SK-N-MC (cell line): ENCODE measurements at regions not wholly inside any gene's neighbourhood (a gene's known extent, or its start where the extent isn't known, plus 50 kb on each side); places are given as distances from the start of the nearest gene placed in this dataset.

ENCODE experiments used
- EZH2 ChIP-seq: fragments of 200-600 bp; sonication (generic); IDR thresholded peaks from one replicate; pipeline ENCODE4 v1.6.1; 2017; ENCODE audit warnings: antibody characterized with exemption
- FOXP2 ChIP-seq: optimal IDR thresholded peaks from 2 replicates; pipeline ENCODE3; 2011; ENCODE audit warnings: mild to moderate bottlenecking, moderate library complexity; ENCODE audit not compliant: insufficient read depth; ENCODE audit errors: extremely low read length, control extremely low read depth
- POLR2AphosphoS5 ChIP-seq: IDR thresholded peaks from 2 replicates; pipeline ENCODE4 v1.6.1; 2012; ENCODE audit warnings: mild to moderate bottlenecking, low read depth, low read length, borderline replicate concordance

DNA sequence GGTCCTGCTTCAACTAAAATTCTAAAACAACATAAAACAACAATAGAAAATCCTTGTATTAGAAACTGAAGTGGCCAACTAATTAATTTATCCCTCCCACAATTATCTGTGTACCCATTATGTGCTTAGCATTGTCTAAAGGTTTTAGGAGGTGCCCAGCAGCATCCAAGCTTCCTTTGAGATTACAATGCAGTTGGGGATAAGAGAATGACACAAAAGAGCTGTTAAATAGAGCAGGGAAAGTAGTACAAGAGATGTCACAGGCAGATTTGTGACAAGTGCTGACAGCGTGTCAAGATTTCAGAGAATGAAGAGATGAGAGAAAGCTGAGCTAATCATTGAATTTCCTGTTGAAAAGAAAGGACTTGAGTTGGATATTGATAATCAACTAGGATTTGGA is 204.8 kb downstream of the OTOR start:
- TF ChIP-seq EZH2 (no peak), POLR2AphosphoS5 (no peak), FOXP2 (no peak)
